Breast epithelium (tissue), 4 donors: ENCODE measurements at regions not wholly inside any gene's neighbourhood (a gene's known extent, or its start where the extent isn't known, plus 50 kb on each side); places are given as distances from the start of the nearest gene placed in this dataset.

Experiments used
- DNase-seq, 2 donors: peaks; one replicate each; pipeline ENCODE4 v3.0.0-alpha.2; 2019; ENCODE audit warnings: low spot score in 2 of 2
- H3K27ac ChIP-seq, 2 donors: fragments of 200-600 bp; sonication (generic) in 1 of 2; one replicate each; pipeline ENCODE4 v1.5.1; 2016 to 2019; ENCODE audit warnings: mild to moderate bottlenecking in 1 of 2
- H3K27me3 ChIP-seq, 2 donors: fragments of 200-600 bp; sonication (generic) in 1 of 2; one replicate each; pipeline versions ENCODE4 v1.5.1 to v1.6.0; 2017 to 2019; ENCODE audit warnings: control low read depth in 1 of 2, mild to moderate bottlenecking in 1 of 2
- H3K36me3 ChIP-seq: fragments of 200-600 bp; one replicate; pipeline ENCODE4 v1.5.1; 2019
- H3K4me1 ChIP-seq, 2 donors: fragments of 200-600 bp; sonication (generic); one replicate each; pipeline ENCODE4 v1.5.1; 2016 to 2019; ENCODE audit warnings: control low read depth in 1 of 2
- H3K4me3 ChIP-seq, 3 donors: fragments of 200-600 bp; sonication (generic); 1 replicate in 2 of 3; 2 replicates in 1 of 3; pipeline ENCODE4 v1.5.1; 2016 to 2019; ENCODE audit warnings: mild to moderate bottlenecking in 3 of 3, moderate library complexity in 2 of 3
- H3K9me3 ChIP-seq, 2 donors: fragments of 200-600 bp; sonication (generic) in 1 of 2; one replicate each; pipeline ENCODE4 v1.5.1; 2016 to 2019; ENCODE audit warnings: control low read depth in 1 of 2
- POLR2A ChIP-seq: fragments of 450-650 bp; IDR thresholded peaks from one replicate; pipeline ENCODE4 v1.6.1; 2016; ENCODE audit warnings: antibody characterized with exemption, mild to moderate bottlenecking, moderate library complexity
- POLR2AphosphoS5 ChIP-seq, 3 donors: sonication (generic); formaldehyde crosslinking; IDR thresholded peaks; one replicate each; pipeline ENCODE4 v1.6.1; 2017; ENCODE audit warnings: antibody characterized with exemption in 3 of 3
- intact Hi-C: fragments of 100-400 bp; cut with DNase I; formaldehyde crosslinking; loops from one replicate; pipeline ENCODE4 v1.15.1; 2023; ENCODE audit warnings: low total_unique reads
- TF ChIP-seq, protein P1 (sequence below), 3 donors: fragments of 450-650 bp; IDR thresholded peaks; one replicate each; pipeline ENCODE4 v1.5.1; 2016 to 2017; ENCODE audit warnings: antibody characterized with exemption in 3 of 3, mild to moderate bottlenecking in 3 of 3, moderate library complexity in 3 of 3

DNA sequence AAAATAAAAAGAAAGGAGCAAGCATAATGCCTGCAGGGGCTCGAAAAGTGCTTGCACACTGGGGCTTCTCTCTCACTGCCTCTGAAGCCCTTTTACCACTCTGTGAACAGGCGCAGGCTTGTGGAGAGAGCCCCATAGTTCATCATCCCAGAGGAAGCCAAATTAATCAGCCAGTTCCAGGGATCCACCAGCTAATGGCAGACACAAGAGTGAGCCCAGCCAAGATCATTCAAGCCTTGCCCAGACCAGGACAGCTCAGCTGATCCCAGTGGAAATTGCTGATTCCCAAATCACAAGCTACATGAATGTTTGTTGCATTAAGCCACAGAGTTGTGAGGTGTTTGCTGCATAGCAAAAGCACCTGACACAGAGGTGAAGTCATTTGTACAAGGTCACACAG is 135.3 kb downstream of the CHST1 start:
- H3K27me3 ChIP-seq, result no peaks in the 10 kb centered on the region
- no peaks in the 10 kb centered on the region for H3K36me3 ChIP-seq
- intact Hi-C loops, result no loop called here
- TF ChIP-seq POLR2AphosphoS5 (IDR thresholded peaks at IDR 0.05) (no peak), POLR2A (no peak)
- TF ChIP-seq, protein P1, sequence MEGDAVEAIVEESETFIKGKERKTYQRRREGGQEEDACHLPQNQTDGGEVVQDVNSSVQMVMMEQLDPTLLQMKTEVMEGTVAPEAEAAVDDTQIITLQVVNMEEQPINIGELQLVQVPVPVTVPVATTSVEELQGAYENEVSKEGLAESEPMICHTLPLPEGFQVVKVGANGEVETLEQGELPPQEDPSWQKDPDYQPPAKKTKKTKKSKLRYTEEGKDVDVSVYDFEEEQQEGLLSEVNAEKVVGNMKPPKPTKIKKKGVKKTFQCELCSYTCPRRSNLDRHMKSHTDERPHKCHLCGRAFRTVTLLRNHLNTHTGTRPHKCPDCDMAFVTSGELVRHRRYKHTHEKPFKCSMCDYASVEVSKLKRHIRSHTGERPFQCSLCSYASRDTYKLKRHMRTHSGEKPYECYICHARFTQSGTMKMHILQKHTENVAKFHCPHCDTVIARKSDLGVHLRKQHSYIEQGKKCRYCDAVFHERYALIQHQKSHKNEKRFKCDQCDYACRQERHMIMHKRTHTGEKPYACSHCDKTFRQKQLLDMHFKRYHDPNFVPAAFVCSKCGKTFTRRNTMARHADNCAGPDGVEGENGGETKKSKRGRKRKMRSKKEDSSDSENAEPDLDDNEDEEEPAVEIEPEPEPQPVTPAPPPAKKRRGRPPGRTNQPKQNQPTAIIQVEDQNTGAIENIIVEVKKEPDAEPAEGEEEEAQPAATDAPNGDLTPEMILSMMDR (IDR thresholded peaks at IDR 0.05), result no peak
- DNase-seq, result no peak
- H3K4me3 ChIP-seq, result no peak overlapping the region
- H3K9me3 ChIP-seq, result no peaks in the 10 kb centered on the region
- no peak overlapping the region for H3K27ac ChIP-seq
- H3K4me1 ChIP-seq, result no peaks in the 10 kb centered on the region

DNA sequence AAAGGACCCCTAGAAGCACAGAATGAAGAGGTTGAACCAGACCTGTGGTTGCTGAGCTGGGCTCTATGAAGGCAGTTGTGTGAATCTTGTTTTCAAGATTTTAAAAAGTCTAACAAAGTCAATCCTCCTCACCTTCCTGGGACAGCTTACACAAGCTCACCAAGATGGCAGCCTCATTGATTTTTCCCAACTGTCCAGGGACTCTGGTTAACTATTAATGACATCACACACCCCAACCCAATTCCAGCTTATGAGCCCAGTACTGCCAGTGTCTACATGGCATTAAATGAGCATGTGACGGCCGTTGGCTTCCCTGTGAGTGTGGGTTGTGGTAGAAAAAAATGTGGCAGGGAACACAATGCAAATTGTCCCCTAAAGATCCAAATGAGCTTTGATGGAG is 137.0 kb downstream of the CHST1 start:
- TF ChIP-seq POLR2AphosphoS5 (IDR thresholded peaks at IDR 0.05), result no peak
- TF ChIP-seq, protein P1 (IDR thresholded peaks at IDR 0.05), result no peak
- no peak for TF ChIP-seq POLR2A
- Histone ChIP-seq H3K27me3 (no peaks in the 10 kb centered on the region), H3K9me3 (peaks cover 0 to 1% of the 10 kb centered on the region in 2 donors), H3K4me1 (no peaks in the 10 kb centered on the region), H3K4me3 (no peak overlapping the region), H3K36me3 (no peaks in the 10 kb centered on the region), H3K27ac (no peak overlapping the region)
- DNase-seq, result no peak
- intact Hi-C loops, result no loop called here

GRCh38 chr11:45527898-45528297 is 137.5 kb downstream of the CHST1 start:
- no peak overlapping the region for H3K4me3 ChIP-seq
- intact Hi-C loops, result no loop called here
- H3K9me3 ChIP-seq, result peaks cover 0 to 6% of the 10 kb centered on the region in 2 donors
- H3K36me3 ChIP-seq, result no peaks in the 10 kb centered on the region
- H3K27me3 ChIP-seq, result no peaks in the 10 kb centered on the region
- TF ChIP-seq, protein P1 (IDR thresholded peaks at IDR 0.05), result no peak
- no peak for TF ChIP-seq POLR2AphosphoS5 (IDR thresholded peaks at IDR 0.05)
- no peak for TF ChIP-seq POLR2A
- DNase-seq, result no peak
- H3K4me1 ChIP-seq, result no peaks in the 10 kb centered on the region
- no peak overlapping the region for H3K27ac ChIP-seq

- no peaks in the 10 kb centered on the region for H3K4me1 ChIP-seq
- H3K27me3 ChIP-seq, result no peaks in the 10 kb centered on the region
- H3K36me3 ChIP-seq, result no peaks in the 10 kb centered on the region
- peaks cover 0 to 7% of the 10 kb centered on the region in 2 donors for H3K9me3 ChIP-seq
- intact Hi-C loops, result no loop called here
- TF ChIP-seq POLR2AphosphoS5 (IDR thresholded peaks at IDR 0.05), result no peak
- no peak overlapping the region for H3K4me3 ChIP-seq
- no peak for DNase-seq
- no peak overlapping the region for H3K27ac ChIP-seq
These were observed 140.0 kb downstream of the CHST1 start for GRCh38 chr11:45525393-45525792.

DNA sequence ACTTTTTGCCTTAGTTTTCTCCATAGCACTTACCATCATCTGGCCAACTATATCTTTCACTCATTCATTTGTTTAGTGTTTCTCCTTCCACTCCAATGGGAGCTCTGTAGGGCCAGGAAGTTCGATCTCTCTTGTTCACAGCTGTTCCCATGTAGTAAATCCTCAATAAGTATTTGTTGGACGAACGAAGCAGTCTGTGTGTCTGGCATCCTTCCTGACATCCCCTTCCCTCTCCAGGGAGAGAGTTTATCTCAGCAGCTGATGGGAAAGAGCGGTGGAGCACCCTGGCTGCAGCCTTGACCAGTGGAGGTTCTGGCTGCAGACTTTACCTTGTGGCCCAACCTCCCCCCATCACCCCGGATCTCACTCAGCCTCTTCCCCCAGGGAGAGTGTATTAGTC is 141.7 kb downstream of the CHST1 start:
- Histone ChIP-seq H3K4me1 (no peaks in the 10 kb centered on the region), H3K4me3 (no peak overlapping the region), H3K9me3 (peaks cover 0 to 7% of the 10 kb centered on the region in 2 donors), H3K27ac (no peak overlapping the region), H3K36me3 (no peaks in the 10 kb centered on the region), H3K27me3 (no peaks in the 10 kb centered on the region)
- DNase-seq, result no peak
- intact Hi-C loops, result no loop called here
- TF ChIP-seq, protein P1 (IDR thresholded peaks at IDR 0.05), result no peak
- TF ChIP-seq POLR2AphosphoS5 (IDR thresholded peaks at IDR 0.05) (no peak), POLR2A (no peak)
